Activated B cell treated with CpG ODN at 0.5 μM for 24 hours (primary cell): ENCODE measurements at regions not wholly inside any gene's neighbourhood (a gene's known extent, or its start where the extent isn't known, plus 50 kb on each side); places are given as distances from the start of the nearest gene placed in this dataset.
"Not testable (repeated sequence)": the region's sequence is repeated elsewhere in the genome, so short reads cannot be mapped to it uniquely, and the experiment has no call there.

Source experiments
- ATAC-seq: fragments of 200-7000 bp; cut with Tn5 transposase; one replicate; pipeline ENCODE4 v1.10.0; 2021; ENCODE audit warnings: low read depth, mild to moderate bottlenecking, moderate library complexity
- CTCF ChIA-PET: fragments of 350-600 bp; sonication (Branson Sonifier 250); formaldehyde crosslinking; loops from one replicate; lab custom pipeline; 2021; ENCODE audit warnings: antibody characterized with exemption; lab: Charles Lee
- POLR2A ChIA-PET: fragments of 350-600 bp; sonication (Branson Sonifier 250); formaldehyde crosslinking; loops from one replicate; lab custom pipeline; 2021; ENCODE audit warnings: antibody characterized with exemption; lab: Charles Lee
- DNase-seq: peaks from one replicate; pipeline ENCODE4 v3.0.0; 2022
- H3K27ac Mint-ChIP-seq: one replicate; pipeline ENCODE4 v1.8.0; 2020; ENCODE audit warnings: mixed read lengths
- H3K27me3 Mint-ChIP-seq: one replicate; pipeline ENCODE4 v1.8.0; 2021; ENCODE audit warnings: mixed read lengths
- H3K36me3 Mint-ChIP-seq: one replicate; pipeline ENCODE4 v1.8.0; 2021; ENCODE audit warnings: low read depth, mixed read lengths
- H3K4me1 Mint-ChIP-seq: one replicate; pipeline ENCODE4 v1.8.0; 2021; ENCODE audit warnings: mixed read lengths
- H3K4me3 Mint-ChIP-seq: one replicate; pipeline ENCODE4 v1.8.0; 2020; ENCODE audit warnings: mild to moderate bottlenecking, mixed read lengths
- H3K9me3 Mint-ChIP-seq: one replicate; pipeline ENCODE4 v1.8.0; 2020; ENCODE audit warnings: mixed read lengths
- CTCF ChIP-seq: fragments of 200-600 bp; IDR thresholded peaks from one replicate; pipeline ENCODE4 v1.8.0; 2022; ENCODE audit warnings: antibody characterized with exemption, mild to moderate bottlenecking
- intact Hi-C: fragments of 100-400 bp; cut with micrococcal nuclease; formaldehyde crosslinking; loops from one replicate; pipeline ENCODE4 v1.15.1; 2024

GRCh38 chr13:65789815-65790214 is 1440.3 kb downstream of the PCDH9 start:
- ATAC-seq (no peak), DNase-seq (no peak)
- ChIA-PET CTCF (no interaction called here), POLR2A (no interaction called here)
- Mint-ChIP-seq H3K27ac (no peak overlapping the region), H3K36me3 (no peaks in the 10 kb centered on the region), H3K9me3 (peaks cover 3% of the 10 kb centered on the region), H3K4me1 (no peaks in the 10 kb centered on the region), H3K27me3 (no peaks in the 10 kb centered on the region), H3K4me3 (no peak overlapping the region)
- TF ChIP-seq CTCF = no peak
- intact Hi-C loops = no loop called here

GRCh38 chr13:65787082-65787481 is 1443.1 kb downstream of the PCDH9 start:
- intact Hi-C loops = no loop called here
- no peaks in the 10 kb centered on the region for H3K36me3 Mint-ChIP-seq
- H3K4me3 Mint-ChIP-seq = no peak overlapping the region
- ChIA-PET CTCF (no interaction called here), POLR2A (no interaction called here)
- DNase-seq = no peak
- H3K27me3 Mint-ChIP-seq = no peaks in the 10 kb centered on the region
- no peak for TF ChIP-seq CTCF
- no peak for ATAC-seq
- H3K27ac Mint-ChIP-seq = no peak overlapping the region
- H3K9me3 Mint-ChIP-seq = peaks cover 3% of the 10 kb centered on the region
- no peaks in the 10 kb centered on the region for H3K4me1 Mint-ChIP-seq

- Mint-ChIP-seq H3K27ac (no peak overlapping the region), H3K4me3 (no peak overlapping the region), H3K4me1 (no peaks in the 10 kb centered on the region), H3K27me3 (no peaks in the 10 kb centered on the region), H3K36me3 (no peaks in the 10 kb centered on the region), H3K9me3 (peaks cover 3% of the 10 kb centered on the region)
- TF ChIP-seq CTCF = no peak
- CTCF ChIA-PET = no interaction called here
- DNase-seq (no peak), ATAC-seq (no peak)
- intact Hi-C loops = no loop called here
- POLR2A ChIA-PET = no interaction called here
These were observed 1445.9 kb downstream of the PCDH9 start for GRCh38 chr13:65784088-65784816.

GRCh38 chr13:65783383-65783782 is 1446.8 kb downstream of the PCDH9 start:
- H3K9me3 Mint-ChIP-seq = peaks cover 3% of the 10 kb centered on the region
- no peak for ATAC-seq
- no peaks in the 10 kb centered on the region for H3K4me1 Mint-ChIP-seq
- no peaks in the 10 kb centered on the region for H3K27me3 Mint-ChIP-seq
- H3K4me3 Mint-ChIP-seq = no peak overlapping the region
- no peaks in the 10 kb centered on the region for H3K36me3 Mint-ChIP-seq
- POLR2A ChIA-PET = no interaction called here
- DNase-seq = no peak
- H3K27ac Mint-ChIP-seq = no peak overlapping the region
- CTCF ChIA-PET = no interaction called here
- intact Hi-C loops = no loop called here
- TF ChIP-seq CTCF = no peak

GRCh38 chr13:65771704-65772313 is 1458.3 kb downstream of the PCDH9 start:
- DNase-seq = not testable (repeated sequence)

More at GRCh38 chr13:65771704-65772313, 1458.3 kb downstream of the PCDH9 start:
- intact Hi-C loops, H3K27ac Mint-ChIP-seq, ATAC-seq, H3K36me3 Mint-ChIP-seq, CTCF ChIA-PET, H3K4me1 Mint-ChIP-seq, POLR2A ChIA-PET, H3K4me3 Mint-ChIP-seq, H3K27me3 Mint-ChIP-seq: not testable (repeated sequence)
- peaks cover 14% of the 10 kb centered on the region for H3K9me3 Mint-ChIP-seq
